Smooth muscle cell (in vitro differentiated cells): ENCODE measurements at regions not wholly inside any gene's neighbourhood (a gene's known extent, or its start where the extent isn't known, plus 50 kb on each side); places are given as distances from the start of the nearest gene placed in this dataset.

Source experiments
- DNase-seq: peaks from one replicate; lab custom pipeline; 2025; ENCODE audit not compliant: unreplicated experiment; lab: John Stamatoyannopoulos, UW
- H2AFZ ChIP-seq: fragments of 200-600 bp; sonication (generic); 2 replicates; pipeline ENCODE4 v1.6.0; 2016; ENCODE audit warnings: antibody characterized with exemption, low read depth, mild to moderate bottlenecking
- H3F3A ChIP-seq: fragments of 200-600 bp; sonication (generic); 2 replicates; pipeline ENCODE4 v1.6.0; 2017; ENCODE audit warnings: antibody characterized with exemption, low read depth
- H3K27ac ChIP-seq: fragments of 200-600 bp; sonication (generic); 2 replicates; pipeline ENCODE4 v1.5.1; 2016; ENCODE audit warnings: low read depth, mild to moderate bottlenecking
- H3K27me3 ChIP-seq: fragments of 200-600 bp; sonication (generic); 2 replicates; pipeline ENCODE4 v1.6.1; 2016; ENCODE audit warnings: low read depth, mild to moderate bottlenecking
- H3K36me3 ChIP-seq: fragments of 200-600 bp; sonication (generic); 2 replicates; pipeline ENCODE4 v1.5.1; 2016; ENCODE audit warnings: low read depth
- H3K4me1 ChIP-seq: fragments of 200-600 bp; sonication (generic); 2 replicates; pipeline ENCODE4 v1.5.1; 2016; ENCODE audit warnings: low read depth
- H3K4me2 ChIP-seq: fragments of 200-600 bp; sonication (generic); 2 replicates; pipeline ENCODE4 v1.6.0; 2016; ENCODE audit warnings: mild to moderate bottlenecking
- H3K4me3 ChIP-seq: fragments of 200-600 bp; sonication (generic); 2 replicates; pipeline ENCODE4 v1.5.1; 2016; ENCODE audit warnings: mild to moderate bottlenecking
- H3K79me2 ChIP-seq: fragments of 200-600 bp; sonication (generic); 2 replicates; pipeline ENCODE4 v1.6.0; 2016; ENCODE audit warnings: low read depth, mild to moderate bottlenecking
- H3K9ac ChIP-seq: fragments of 200-600 bp; sonication (generic); 2 replicates; pipeline ENCODE4 v1.6.0; 2016; ENCODE audit warnings: low read depth
- H3K9me3 ChIP-seq: fragments of 200-600 bp; sonication (generic); replicated peaks from 2 replicates; pipeline ENCODE4 v1.5.1; 2016; ENCODE audit warnings: low read depth
- H4K20me1 ChIP-seq: fragments of 200-600 bp; sonication (generic); 2 replicates; pipeline ENCODE4 v1.6.0; 2016; ENCODE audit warnings: low read depth
- CTCF ChIP-seq: fragments of 200-600 bp; sonication (generic); IDR thresholded peaks from 2 replicates; pipeline ENCODE4 v1.5.1; 2017; ENCODE audit warnings: borderline replicate concordance, mild to moderate bottlenecking, antibody characterized with exemption; ENCODE audit not compliant: insufficient read depth, poor library complexity, severe bottlenecking
- WGBS: methylation state at CpG from one replicate; pipeline ENCODE4 v1.1.7; 2016; ENCODE audit warnings: low lambda C conversion rate; 5-methylcytosine and 5-hydroxymethylcytosine counted together

GRCh38 chr6:91826128-91826527 is 1239.3 kb upstream of the MAP3K7 start:
- Histone ChIP-seq H3K79me2 (no peaks in the 10 kb centered on the region), H3K4me2 (no peak overlapping the region), H3K4me1 (no peaks in the 10 kb centered on the region), H3K27ac (no peak overlapping the region), H4K20me1 (no peaks in the 10 kb centered on the region), H2AFZ (no peak overlapping the region), H3K9ac (no peak overlapping the region), H3K36me3 (no peaks in the 10 kb centered on the region), H3K27me3 (no peaks in the 10 kb centered on the region), H3K9me3 (no peaks in the 10 kb centered on the region), H3F3A (no peaks in the 10 kb centered on the region), H3K4me3 (no peak overlapping the region)
- no peak for TF ChIP-seq CTCF
- no peak for DNase-seq
- WGBS, result 98% methylated on average over 2 of the region's 2 CpGs

DNA sequence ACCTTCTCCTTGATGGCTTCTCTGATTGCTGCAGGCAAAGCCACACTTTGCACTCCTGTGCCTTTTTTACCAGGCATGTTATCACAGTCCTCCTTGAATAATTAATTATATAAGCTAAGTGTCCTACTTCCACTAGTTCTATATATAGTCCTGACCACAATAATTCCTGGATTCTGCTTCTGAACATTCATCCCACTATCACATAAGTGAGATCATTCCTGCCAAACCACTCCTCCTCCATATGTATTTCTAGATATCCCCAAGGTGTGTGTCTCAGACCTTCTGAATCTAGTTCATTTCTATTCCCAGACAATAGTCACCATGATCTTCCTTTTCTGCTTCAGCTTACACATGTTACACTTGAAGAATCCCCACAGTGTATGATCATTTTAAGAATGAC is 1237.5 kb upstream of the MAP3K7 start:
- no peak for DNase-seq

DNA sequence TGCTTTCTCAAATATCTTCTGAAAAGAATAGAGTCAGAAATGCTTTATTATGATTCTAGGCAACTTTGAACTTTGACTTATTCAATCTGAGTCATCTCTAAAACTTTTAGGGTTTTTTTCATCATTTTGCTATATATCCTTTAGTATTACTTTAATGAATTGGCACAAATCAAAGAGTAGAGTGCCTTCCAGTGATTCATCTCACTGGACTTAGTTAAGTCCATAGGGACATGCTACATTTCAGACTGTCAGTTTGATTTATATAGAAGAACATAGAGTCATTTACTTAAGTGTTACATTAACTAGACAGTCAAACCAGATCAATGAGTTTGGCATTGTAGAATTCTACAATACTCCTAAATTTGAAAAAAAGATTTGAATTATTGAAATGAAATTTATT is 1235.7 kb upstream of the MAP3K7 start:
- no peak overlapping the region for H3K9ac ChIP-seq
- H3K9me3 ChIP-seq, result no peaks in the 10 kb centered on the region
- TF ChIP-seq CTCF, result no peak
- no peaks in the 10 kb centered on the region for H3K4me1 ChIP-seq
- no peak overlapping the region for H3K27ac ChIP-seq
- no peaks in the 10 kb centered on the region for H3K36me3 ChIP-seq
- no peaks in the 10 kb centered on the region for H4K20me1 ChIP-seq
- no peaks in the 10 kb centered on the region for H3K79me2 ChIP-seq
- no peak for DNase-seq
- no peaks in the 10 kb centered on the region for H3F3A ChIP-seq
- no peak overlapping the region for H2AFZ ChIP-seq
- no peaks in the 10 kb centered on the region for H3K27me3 ChIP-seq
- no peak overlapping the region for H3K4me2 ChIP-seq
- H3K4me3 ChIP-seq, result no peak overlapping the region

More for the DNA sequence above, 1237.5 kb upstream of the MAP3K7 start:
- Histone ChIP-seq H3K4me3 (no peak overlapping the region), H2AFZ (no peak overlapping the region), H3K4me1 (no peaks in the 10 kb centered on the region), H3F3A (no peaks in the 10 kb centered on the region), H3K79me2 (no peaks in the 10 kb centered on the region), H3K9ac (no peak overlapping the region), H3K27ac (no peak overlapping the region), H3K9me3 (no peaks in the 10 kb centered on the region), H3K4me2 (no peak overlapping the region), H3K36me3 (no peaks in the 10 kb centered on the region), H3K27me3 (no peaks in the 10 kb centered on the region), H4K20me1 (no peaks in the 10 kb centered on the region)
- TF ChIP-seq CTCF, result no peak

GRCh38 chr6:91816335-91816734 is 1229.5 kb upstream of the MAP3K7 start:
- H4K20me1 ChIP-seq, result no peaks in the 10 kb centered on the region
- no peak for DNase-seq
- H3K27ac ChIP-seq, result no peak overlapping the region
- H3K4me3 ChIP-seq, result no peak overlapping the region
- H3K79me2 ChIP-seq, result no peaks in the 10 kb centered on the region
- no peaks in the 10 kb centered on the region for H3F3A ChIP-seq
- no peaks in the 10 kb centered on the region for H3K4me1 ChIP-seq
- no peak overlapping the region for H2AFZ ChIP-seq
- TF ChIP-seq CTCF, result no peak
- H3K4me2 ChIP-seq, result no peak overlapping the region
- WGBS, result 97% methylated on average over 18 of the region's 18 CpGs
- H3K27me3 ChIP-seq, result no peaks in the 10 kb centered on the region
- no peak overlapping the region for H3K9ac ChIP-seq
- H3K9me3 ChIP-seq, result no peaks in the 10 kb centered on the region
- no peaks in the 10 kb centered on the region for H3K36me3 ChIP-seq
